Activated naive CD4-positive, alpha-beta T cell (primary cell): ENCODE measurements at regions not wholly inside any gene's neighbourhood (a gene's known extent, or its start where the extent isn't known, plus 50 kb on each side); places are given as distances from the start of the nearest gene placed in this dataset.

Experiments used
- DNase-seq, 4 experiments: peaks; one replicate each; lab custom pipeline; 2025; lab: John Stamatoyannopoulos, UW

DNA sequence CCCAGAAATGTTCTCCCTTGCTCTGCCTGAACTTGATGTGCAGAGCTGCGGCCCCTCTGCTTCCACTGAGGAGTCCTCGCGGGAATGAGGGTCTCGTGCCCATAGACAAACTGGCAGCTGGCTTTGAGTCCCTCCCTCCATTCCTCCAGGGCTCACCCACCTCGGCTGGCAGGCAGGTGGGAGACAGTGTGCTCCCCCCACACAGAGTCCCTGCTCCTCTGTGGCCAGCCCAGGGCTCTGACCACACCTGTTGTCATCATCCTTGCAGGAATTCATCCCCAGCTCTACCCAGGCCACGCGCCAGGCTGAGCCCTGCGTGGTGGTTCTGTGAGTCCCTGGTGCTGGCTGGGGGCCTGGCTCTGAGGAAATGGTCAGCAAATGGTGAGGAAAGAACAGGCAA lies 521.9 kb downstream of the TBC1D22A start:
- no peak for DNase-seq

DNA sequence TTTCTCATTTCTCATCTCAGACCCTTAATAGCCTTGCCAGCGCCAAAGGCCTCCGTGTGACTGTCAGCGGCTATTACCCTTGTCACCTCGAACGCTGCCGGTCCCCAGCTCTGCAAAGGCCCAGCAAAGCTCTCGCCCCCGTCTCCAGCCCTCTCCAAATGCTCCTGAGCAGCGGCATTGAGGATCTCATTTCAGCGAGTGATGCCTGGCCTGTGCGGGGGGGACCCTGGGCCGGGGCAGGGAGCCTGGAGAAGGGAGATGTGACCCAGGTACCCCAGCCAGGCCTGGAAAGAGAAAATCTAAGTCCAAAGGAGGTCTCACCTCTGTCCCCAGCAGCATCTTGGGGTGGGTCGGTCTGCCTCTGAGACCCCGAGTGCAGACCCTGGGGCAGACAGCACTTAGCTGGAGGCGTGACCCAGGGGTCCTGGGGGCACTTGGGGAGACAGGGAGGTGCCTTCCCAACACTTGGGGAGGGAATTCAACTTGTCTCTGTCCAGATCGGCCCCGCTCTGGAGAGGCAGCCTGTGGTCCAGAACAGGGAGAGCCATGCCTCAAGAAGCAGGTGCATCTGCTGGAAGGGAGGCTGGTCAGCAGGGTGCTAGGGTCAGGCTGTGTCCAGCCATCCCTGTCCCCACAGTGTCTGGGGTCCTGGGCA lies 521.3 kb downstream of the TBC1D22A start:
- DNase-seq = no peak

DNA sequence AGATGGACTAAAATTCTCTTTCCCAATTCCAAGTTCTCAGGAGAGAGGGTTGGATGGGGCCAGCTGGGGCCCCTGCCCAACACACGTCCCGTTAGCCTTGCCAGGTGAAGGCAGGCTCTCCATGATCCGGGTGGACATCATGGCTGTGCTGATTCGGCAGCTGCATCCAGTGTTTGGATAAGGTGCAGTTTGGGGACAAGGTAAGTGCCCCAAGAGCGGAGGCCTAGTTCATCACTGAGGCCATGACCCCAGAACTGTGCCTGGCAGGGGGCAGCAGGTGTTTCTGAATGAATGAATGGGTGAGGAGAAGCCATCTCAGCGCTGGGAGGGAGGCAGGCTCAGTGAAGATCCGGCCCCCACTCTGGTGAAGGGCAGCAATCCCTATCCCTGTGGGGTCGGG lies 520.4 kb downstream of the TBC1D22A start:
- DNase-seq = no peak

DNA sequence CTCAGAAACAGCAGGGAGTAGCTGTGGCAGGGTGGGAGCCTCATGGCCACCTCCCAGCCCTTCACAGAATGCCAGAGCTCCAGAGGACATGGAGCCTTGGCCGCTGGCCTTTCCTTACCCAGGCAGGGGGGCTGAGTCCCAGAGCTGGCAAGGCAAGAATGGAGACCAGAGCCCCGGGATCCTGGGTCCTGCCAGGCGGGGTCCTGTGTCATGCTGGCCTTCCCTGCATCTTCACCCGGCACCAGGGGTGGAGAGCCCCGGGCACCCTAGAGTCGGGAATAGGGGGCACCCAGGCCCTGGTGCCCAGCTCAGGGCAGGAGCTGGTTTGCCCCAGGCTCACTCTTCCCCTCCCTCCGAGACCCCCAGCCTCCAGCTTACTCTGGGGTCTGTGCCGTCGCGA lies 519.9 kb downstream of the TBC1D22A start:
- DNase-seq = no peak

DNA sequence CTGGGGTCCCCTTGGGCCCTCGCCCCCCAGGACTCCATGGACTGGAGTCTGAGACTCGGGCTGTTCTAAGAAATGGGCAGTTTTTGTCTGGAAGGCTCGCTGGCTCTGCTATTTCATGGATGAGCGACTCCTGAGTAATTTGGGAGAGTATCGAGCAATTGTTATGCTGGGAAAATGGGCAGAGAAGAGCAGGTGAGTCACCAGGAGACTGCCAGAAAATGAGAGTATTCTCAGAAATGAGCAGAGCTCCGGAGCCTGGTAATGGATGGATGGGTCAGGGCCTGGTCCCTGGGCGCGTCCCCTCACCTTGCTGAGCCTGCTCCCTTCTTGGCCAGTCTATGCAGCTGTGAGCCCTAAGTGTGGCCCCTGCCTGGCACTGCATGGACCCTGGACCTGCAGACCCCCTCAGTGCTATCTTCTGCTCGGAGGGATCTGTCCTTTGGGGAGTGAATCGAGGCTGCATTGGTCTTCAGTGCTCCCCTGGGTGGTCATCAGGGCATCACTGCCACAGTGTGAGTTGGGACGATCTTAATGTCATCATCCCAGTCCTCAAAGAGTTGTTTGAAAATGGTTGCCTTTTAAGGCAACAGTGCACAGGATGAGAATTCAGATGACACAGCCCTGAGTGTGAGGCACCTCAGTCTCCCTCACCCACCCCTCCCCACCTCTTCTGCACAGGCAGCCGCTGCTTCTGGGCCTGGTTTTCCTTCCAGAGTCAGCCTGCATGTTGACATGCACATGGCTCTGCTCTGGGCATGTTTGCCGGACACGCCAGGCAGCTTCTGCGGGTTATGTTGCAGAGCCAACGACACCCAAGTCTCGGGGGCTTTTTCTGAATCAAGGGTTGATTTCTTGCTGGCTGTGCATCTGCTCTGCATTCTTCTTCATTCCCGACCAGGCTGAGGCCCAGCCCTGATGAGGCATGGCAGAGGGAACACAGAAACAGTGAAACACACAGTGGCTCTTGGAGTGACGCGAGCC lies 519.0 kb downstream of the TBC1D22A start:
- no peak for DNase-seq

DNA sequence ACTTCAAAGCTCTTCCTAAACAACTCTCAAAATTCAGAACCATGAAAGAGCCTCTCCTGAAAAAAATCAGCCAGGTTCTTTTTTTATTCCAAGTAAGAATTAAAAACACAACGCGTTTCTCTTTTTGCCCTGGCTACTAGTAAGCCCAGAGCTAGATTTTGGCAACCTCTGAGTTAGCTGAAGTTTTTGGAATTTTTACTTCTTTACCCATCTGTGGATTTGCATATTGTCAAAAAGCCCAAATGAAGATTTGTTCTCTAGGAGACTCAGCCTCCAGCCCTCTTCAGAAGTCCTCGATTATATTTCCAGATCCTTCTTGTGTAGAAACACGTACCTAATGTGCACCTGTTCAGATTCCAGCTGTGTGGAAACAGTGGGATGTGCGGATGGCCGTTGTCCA lies 517.9 kb downstream of the TBC1D22A start:
- no peak for DNase-seq

DNA sequence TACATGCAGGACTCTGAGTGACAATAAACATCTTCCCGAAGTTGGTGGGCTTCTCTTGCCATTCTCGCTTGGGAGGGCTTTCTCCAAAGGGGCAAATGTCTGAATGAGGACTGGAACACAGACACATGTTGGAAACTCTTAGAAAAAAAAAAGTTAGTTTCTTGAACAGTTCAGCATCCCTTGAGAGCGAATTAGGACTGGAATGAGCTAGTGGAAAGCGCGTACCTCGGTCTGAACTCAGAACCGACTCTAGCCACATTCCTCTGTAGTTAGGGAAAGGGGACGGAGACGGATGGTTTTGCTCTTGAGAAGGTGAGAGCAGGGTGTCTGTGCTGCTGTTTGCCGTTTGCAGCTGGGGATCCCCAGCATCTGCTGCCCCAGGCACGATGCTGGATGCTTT lies 517.3 kb downstream of the TBC1D22A start:
- DNase-seq = no peak

DNA sequence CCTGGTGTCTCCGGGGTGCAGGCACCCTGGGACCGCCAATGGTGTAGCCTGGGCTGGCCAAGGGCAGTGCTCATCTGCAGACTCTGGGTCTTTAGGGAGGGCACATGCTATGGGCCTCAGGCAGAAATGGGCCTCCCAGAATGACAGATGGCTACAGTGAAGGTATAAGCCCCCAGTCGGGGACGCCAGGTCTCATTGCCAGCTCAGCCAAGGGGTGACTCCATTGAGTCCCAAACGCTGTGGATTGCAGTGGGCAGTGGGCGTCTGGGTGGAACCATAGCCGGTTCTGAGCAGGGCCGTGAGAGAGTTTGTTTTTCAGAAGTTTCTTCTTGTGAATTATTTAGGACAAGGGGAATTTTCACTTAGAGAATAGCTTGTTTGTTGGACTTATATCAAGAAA lies 516.9 kb downstream of the TBC1D22A start:
- no peak for DNase-seq

DNA sequence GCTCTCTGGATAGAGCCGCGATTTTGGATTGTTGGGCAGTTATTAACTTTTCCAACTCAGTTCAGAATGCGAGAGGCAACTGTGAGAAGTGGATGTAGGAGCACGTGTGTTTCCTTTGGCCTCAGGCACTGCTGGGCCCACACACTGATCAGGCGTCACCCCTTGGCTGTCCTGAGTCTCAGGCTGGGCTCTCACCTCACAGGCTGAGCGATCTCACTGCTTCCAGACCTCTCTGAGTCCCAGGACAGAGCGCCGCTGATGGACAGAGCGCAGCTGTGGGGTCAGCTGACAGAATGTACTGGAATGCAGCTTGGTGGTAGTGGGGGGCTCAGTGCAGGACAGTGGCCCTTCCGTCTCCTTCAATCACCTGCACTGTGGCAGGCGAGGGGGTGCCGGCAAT lies 516.2 kb downstream of the TBC1D22A start:
- no peak for DNase-seq

DNA sequence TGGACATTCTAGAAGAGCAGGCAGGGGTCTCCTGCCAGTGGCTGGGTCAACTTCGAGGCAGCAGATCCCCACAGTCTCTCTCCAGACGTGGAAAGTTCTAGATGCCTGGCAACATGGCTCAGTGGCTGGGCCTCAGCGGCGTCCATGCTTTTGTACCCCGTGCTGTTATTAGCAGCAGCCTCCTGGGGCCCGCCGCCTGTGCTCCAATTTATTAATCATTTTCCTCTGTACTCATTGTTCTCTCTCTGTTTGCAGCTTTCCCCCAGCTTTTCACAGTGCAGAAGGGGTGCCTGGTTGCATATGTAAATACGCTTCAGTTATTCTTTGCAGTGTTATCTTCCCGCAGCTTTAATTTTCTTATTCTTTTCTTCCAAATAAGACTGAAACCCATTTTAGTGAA lies 515.1 kb downstream of the TBC1D22A start:
- no peak for DNase-seq

DNA sequence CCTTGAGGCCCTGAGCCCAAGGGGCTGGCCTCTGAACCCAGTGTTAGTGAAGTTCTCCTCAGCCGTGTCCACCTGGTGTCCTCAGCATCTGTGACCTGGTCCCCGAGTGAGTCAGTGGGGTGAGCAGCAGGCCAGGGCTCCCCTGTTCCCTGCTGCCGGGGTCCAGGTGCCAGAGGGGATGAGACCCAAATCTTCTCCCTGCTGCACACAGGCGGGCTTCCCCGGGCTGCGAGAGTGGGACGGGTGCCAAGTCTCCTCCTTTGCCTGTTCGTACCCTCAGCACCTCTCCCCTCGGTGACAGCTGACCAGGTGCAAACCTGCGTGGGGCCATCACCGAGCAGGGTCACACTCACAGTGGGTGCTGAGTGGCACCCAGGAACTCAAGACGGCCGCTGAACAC lies 514.5 kb downstream of the TBC1D22A start:
- DNase-seq = no peak

DNA sequence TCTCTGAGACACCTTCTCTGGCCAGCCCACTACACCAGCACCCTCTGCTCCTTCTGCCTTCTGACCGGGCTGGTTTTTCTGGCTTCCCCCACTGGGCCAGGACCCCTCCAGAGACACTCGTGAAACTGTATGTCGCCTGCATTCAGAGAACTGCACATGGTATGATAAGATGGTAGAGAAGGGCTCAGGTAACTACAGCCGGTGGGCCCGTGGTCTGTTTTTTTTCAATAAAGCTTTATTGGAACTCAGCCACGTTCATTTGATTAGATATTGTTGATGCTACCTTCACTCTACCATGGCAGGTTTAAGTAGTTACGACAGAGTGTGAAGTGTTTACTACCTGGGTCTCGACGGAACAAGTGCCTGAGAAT lies 514.0 kb downstream of the TBC1D22A start:
- no peak for DNase-seq

DNA sequence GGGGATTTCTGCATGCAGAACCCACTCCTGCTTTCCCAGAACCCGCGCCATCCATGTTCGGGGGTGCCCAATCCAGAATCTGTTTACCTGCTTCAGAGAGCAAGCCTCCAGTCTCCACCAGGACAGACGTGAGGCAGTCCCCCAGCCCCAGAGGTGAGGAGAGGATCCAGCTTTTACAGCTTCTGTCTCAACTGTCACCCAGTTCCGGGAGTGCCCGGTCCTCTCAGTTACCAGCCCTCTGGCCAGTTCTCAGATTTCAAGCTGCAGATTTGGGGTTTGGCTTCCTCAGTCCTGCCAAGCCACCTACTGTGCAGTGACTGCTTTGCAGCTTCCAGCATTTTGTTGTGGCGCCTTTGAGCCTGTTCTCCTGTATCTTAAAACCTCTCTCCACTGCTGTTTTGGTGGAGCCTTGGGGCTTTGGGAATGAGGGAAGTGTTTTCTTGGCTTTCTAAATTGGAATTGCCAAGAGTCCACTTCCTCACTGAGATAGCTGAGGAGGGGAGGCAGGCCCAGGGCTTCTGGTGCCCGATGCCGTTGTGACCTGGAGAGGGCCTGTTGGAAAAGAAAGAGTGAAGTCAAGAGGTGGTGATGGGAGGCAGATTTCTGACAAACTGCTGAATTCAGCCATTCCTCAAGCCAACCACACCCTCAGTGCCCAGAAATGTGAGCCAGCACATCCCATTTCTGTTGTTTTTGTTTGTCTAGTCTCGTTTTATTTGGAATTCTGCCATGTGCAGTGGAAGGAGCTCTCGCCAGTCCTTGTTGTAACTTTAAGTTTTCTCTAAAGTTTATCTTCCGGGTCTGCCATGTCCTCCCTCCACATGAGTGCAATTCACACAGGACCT lies 513.4 kb downstream of the TBC1D22A start:
- DNase-seq = no peak

DNA sequence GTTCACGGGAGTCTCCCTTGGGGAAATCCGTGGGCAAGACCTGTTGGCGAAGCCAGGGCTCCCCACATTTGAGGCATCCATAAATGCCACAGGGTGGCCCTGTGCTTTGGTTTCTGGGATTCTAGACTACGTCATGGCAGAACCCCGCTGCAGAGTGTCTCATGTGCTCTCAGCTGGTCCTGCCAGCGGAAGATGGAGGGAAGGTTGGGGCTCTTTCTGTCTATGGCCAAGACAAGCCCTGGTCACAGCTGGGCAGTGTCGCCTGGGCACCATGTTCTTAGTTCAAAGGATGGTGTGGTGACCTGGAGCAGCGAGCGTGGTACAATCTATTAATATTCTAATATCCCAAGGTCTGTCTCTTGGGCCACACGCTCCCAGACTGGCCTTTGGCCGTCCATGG lies 511.7 kb downstream of the TBC1D22A start:
- DNase-seq = no peak

DNA sequence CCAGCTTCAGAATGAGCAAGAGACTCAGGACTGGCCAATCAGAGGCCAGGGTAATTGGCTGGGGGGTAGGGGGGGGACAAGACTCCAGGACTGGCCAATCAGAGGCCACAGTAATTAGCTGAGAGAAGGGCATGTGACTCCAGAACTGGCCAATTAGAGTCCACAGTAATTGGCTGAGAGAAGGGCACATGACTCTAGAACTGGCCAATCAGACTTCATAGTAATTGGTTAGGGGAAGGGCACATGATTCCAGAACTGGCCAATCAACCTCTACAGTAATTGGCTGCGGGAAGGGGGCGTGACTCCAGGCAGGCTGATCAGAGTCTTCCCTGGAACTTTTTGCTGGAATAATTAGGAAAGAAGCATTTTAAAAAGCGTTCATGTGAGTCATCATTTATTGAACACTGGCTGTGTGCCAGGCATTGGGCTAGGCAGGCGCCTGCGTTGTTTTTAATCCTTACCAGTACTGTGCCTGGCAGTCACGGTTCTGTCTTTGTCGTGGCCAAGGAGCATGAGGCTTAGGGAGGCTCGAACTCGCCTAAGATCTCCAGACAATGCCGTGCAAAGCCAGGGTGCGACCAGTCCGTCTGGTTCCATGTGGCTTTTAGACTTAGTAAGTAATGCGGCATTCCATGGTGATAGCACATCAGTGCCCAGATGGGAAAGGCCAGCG lies 508.1 kb downstream of the TBC1D22A start:
- DNase-seq = no peak

DNA sequence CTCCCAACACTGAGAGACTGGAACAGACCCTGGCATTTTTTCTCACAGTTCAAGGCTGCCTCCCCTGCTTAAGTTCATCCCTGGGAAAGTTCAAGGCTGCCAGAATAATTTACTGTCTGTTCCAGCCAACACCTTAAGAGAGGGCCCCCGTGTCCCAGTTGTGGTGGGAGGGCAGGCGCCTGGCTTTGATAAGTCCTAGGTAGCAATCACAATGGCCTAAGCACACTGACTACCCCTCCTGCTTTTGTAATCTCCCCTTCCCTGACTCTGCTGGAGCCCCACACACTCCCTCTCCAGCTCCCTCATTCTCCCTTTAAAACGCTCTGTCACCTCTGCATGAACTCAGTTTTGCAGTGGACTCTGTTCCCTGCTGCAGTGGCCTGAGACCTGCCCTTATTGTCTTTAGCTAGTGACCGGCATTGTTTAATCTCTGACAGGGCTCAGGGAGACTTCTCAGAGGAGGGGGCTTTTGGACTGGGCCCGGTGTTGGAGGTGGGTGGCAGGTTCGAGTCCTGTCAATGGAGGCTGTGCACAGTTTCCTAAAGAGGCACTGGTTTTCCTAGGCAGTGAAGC lies 507.2 kb downstream of the TBC1D22A start:
- DNase-seq = no peak

DNA sequence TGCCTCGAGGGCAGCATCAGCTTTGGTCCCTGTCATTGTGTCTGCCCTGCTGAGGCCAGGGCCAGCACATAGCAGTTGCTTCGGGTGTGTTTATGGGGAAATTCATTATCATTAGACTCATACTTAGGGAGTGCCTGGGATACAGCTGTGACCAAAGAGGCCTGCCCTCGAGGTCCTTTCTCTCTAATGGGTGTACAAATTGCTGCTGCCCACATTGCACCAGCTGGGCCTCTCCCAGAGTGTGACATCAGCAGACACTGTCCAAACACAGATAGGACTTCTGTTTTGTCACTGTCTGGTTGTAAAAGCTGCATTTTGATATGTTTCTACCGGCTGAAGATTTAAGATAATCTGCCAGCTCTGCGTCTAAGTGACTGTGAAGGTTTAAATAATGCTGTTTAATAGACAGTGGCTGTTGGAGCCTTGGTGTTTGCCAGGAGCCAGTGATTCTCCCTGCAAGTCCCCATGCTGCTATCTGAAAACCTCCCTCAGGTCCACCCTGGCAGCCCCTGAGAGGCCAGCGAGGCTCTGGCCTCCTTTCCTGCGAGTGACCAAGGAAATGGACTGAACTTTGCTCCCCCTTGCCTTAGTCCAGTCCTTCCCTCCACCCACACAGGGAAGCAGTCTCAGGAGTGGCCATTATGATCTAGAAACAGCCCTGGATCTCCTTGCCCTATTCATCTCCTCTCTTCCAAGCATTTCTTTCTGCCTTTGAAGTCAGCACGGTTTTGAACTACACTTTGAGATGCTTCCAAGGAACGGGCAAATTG lies 505.2 kb downstream of the TBC1D22A start:
- DNase-seq = no peak

DNA sequence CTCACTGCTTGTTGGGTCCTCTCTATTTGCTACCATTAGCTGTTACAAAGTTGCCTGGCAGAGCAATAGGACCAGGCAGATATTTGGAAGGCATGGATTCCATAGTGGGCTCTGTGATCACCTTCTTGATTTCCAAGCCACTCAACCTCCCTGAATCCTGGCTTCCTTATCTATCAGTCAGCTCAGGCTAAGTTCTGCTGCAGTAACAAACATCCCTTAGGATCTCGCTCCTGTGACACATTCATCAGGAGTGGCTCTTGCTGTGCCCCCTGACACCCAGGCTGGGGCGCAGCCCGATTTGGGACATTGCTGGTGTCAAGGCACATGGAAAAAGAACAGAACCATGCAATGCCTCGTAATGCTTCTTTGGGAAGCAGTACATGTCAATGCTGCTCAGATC lies 503.9 kb downstream of the TBC1D22A start:
- DNase-seq = no peak

DNA sequence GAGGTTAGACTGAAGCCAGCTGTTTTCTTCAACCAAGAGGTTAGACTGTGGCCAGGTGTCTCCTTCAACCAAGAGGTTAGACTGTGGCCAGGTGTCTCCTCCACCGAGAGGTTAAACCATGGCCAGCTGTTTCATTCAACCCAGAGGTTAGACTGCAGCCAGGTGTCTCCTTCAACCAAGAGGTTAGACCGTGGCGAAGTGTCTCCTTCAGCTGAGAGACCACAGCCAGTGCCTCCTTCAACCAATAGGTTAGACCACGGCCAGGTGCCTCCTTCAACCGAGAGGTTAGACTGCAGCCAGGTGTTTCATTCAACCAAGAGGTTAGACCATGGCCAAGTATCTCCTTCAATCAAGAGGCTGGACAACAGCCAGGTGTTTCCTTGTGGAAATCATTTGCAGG lies 498.1 kb downstream of the TBC1D22A start:
- DNase-seq = no peak

DNA sequence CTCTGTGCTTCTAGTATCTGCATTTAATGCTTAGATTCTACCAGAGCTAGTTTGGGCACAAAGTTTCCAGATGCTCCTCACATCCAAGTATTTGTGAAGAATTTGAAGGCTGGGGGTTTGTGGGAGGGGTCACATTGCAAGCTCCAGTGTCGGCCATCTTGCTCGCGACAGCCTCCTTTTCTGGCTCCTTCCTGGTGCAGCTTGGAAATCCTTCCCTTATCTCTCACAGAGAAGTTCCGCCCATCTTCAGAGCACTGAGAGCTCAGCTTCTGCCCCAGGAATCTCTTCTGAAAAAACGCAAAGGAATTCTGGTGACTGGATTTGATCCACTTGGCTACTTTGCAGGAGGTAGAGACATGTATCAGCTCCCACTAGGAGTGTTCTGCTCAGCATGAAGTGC lies 497.5 kb downstream of the TBC1D22A start:
- no peak for DNase-seq

DNA sequence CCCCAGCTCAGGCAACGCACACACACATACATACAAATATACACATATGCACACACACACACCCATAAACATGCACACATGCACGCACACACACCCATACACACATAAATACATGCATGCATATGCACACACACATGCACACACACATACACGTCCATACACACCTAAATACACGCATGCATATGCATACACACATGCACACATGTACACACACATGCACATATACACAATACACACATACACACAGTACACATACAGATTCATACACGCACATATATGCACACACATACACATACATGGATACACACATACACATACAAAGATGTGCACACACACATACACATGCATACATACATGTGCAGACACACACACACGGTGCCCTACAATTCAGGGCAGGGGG lies 496.6 kb downstream of the TBC1D22A start:
- no peak for DNase-seq
